ENCODE measurements at regions not wholly inside any gene's neighbourhood (a gene's known extent, or its start where the extent isn't known, plus 50 kb on each side); places are given as distances from the start of the nearest gene placed in this dataset.

DNA sequence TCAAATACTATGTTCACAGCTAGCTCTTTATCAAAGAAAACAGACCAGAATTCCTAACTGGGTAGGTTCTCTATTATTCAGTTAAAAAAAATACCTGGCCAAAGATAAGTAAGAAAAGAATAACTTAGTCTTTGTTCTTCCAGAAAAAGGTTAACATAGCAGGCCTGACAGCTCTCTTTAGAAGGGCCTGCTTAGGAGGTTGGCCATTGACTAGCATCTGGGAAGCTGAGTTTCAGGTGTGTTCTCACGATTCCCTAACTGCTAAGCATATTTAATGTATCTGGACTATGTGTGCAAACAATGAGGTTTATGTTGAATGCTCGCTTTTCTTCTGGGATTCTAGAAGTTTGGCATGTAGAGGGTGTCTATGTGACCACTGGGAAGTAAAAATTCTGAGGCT lies 618.9 kb downstream of the HACE1 start:
- Mint-ChIP-seq H3K36me3 (peaks cover 4% of the 10 kb centered on the region), H3K27me3 (no peaks in the 10 kb centered on the region), H3K9me3 (peaks cover 14% of the 10 kb centered on the region), H3K27ac (no peak overlapping the region), H3K4me1 (ENCODE audit: low read depth in 2 of 2) (no peaks in the 10 kb centered on the region), H3K4me3 (no peak overlapping the region)
- no peak for ATAC-seq
- no peak for DNase-seq (ENCODE audit: low spot score)

- ATAC-seq (no peak), DNase-seq (ENCODE audit: low spot score) (no peak)
- H3K4me3 Mint-ChIP-seq = no peak overlapping the region
- H3K36me3 Mint-ChIP-seq = peaks cover 4% of the 10 kb centered on the region
- no peaks in the 10 kb centered on the region for H3K27me3 Mint-ChIP-seq
- H3K9me3 Mint-ChIP-seq = peaks cover 14% of the 10 kb centered on the region
- no peaks in the 10 kb centered on the region for H3K4me1 Mint-ChIP-seq (ENCODE audit: low read depth in 2 of 2)
- no peak overlapping the region for H3K27ac Mint-ChIP-seq
Observed at GRCh38 chr6:104239971-104240370, 619.7 kb downstream of the HACE1 start.

DNA sequence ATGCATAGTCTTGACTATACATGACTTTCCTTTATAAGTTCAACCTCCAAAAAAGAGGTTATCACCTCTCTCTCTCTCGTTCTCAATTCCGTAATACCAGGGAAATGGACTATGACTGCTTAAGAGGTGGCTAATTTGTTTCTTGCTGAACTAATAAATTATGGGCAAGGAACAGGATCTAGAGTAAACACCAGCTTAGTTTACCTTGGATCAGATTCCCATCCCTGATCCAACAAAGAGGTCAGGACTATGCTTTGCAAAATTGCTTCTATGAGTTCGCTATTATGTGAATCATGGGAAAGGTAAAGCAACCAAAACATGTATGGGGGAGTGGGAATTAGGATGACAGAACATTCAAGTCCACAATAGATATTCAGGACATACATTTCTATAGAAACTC lies 630.7 kb downstream of the HACE1 start:
- ATAC-seq (no peak), DNase-seq (ENCODE audit: low spot score) (no peak)
- H3K27me3 Mint-ChIP-seq = no peaks in the 10 kb centered on the region
- H3K9me3 Mint-ChIP-seq = no peaks in the 10 kb centered on the region
- no peaks in the 10 kb centered on the region for H3K36me3 Mint-ChIP-seq
- no peak overlapping the region for H3K27ac Mint-ChIP-seq
- no peak overlapping the region for H3K4me3 Mint-ChIP-seq
- no peaks in the 10 kb centered on the region for H3K4me1 Mint-ChIP-seq (ENCODE audit: low read depth in 2 of 2)

- ATAC-seq (no peak), DNase-seq (ENCODE audit: low spot score) (no peak)
- Mint-ChIP-seq H3K4me3 (no peak overlapping the region), H3K36me3 (no peaks in the 10 kb centered on the region), H3K27me3 (no peaks in the 10 kb centered on the region), H3K9me3 (peaks cover 3% of the 10 kb centered on the region), H3K27ac (no peak overlapping the region), H3K4me1 (ENCODE audit: low read depth in 2 of 2) (no peaks in the 10 kb centered on the region)
Observed at GRCh38 chr6:104227508-104227907, 632.2 kb downstream of the HACE1 start.

DNA sequence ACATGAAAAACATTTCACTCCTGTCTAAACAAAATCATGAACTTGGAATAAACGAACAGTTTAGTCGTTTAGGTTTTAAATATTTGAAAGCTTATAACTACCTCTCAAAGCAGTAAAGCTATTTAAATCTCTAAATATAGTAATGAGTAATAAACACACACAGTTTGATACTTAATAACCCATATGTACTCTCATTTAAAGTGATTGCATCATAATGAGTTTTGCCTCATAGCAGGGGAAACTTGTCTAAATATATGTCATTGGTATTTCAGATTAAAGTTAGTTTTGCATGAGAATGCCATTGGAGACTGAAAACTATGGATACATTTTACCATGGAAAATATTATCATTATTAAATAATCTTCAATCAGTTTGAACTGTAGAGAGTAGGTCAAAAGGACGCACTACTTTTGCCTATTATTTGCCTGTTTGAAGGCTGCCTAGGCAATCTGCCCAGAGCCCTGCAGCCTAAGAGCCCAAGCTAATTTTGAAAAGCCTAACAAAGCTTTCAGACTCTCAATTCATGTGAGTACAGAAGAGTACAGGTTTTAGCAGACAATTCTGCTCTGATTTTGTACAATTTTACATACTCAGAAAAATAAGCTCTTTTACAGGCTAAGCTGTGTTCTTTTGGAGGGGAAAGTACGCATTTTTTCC lies 632.8 kb downstream of the HACE1 start:
- Mint-ChIP-seq H3K27me3 (no peaks in the 10 kb centered on the region), H3K9me3 (peaks cover 4% of the 10 kb centered on the region), H3K27ac (no peak overlapping the region), H3K4me1 (ENCODE audit: low read depth in 2 of 2) (no peaks in the 10 kb centered on the region), H3K36me3 (no peaks in the 10 kb centered on the region), H3K4me3 (no peak overlapping the region)
- DNase-seq (ENCODE audit: low spot score) (no peak), ATAC-seq (no peak)

- no peaks in the 10 kb centered on the region for H3K36me3 Mint-ChIP-seq
Observed at GRCh38 chr6:104218116-104218515, 641.6 kb downstream of the HACE1 start.

DNA sequence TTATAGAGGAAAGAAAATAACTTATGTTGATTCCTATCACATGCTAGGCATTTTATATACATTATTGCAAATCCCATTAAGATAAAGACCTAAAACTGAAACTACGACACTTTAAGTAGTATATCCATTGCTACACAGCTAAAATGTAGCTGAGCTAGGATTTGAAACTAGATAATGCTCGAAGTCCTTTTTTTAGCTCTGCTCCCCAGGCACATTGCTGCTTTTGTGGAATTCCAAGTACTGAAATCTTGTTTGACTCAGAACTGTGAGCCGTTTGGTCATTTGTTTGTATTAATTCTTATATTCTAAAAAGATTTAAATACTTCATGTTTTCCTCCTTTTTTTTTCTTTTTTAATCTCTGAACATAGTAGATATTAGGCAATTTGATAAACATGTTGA lies 644.8 kb downstream of the HACE1 start:
- H3K9me3 Mint-ChIP-seq = no peaks in the 10 kb centered on the region

More at GRCh38 chr6:104218116-104218515, 641.6 kb downstream of the HACE1 start:
- H3K27ac Mint-ChIP-seq = no peak overlapping the region
- H3K4me3 Mint-ChIP-seq = no peak overlapping the region
- no peak for ATAC-seq
- H3K27me3 Mint-ChIP-seq = no peaks in the 10 kb centered on the region
- no peaks in the 10 kb centered on the region for H3K4me1 Mint-ChIP-seq (ENCODE audit: low read depth in 2 of 2)
- no peak for DNase-seq (ENCODE audit: low spot score)
- peaks cover 7% of the 10 kb centered on the region for H3K9me3 Mint-ChIP-seq

DNA sequence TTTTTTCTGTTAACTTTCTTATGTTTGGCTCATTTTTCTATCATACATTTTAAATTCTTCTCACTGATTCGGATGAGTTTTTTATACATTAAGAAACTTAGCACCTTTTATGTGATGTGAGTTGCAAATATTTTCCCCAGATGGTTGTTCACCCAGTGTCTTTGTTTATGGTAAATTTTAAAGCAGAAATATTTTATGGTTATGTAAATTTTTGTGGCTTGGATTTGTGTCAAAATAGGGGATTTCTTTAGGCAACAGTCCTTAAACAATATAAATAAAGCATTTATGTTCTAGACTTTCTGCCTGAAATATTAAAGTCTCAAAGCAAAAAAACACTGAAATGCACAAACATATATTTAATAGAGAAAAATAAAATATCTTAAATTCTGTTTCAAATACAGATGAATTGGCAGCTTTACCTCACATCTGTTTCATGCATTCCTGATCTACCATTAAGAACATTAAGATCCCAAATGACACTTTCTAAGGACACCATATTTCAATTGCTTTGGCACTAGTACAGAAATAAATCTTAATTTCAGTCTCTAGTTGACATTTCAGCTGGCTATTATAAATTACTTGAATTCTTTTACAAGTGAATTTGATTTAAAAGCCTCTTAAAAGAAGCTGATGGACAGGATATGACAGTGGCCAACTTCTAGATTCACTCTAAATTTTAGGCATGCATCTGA lies 646.6 kb downstream of the HACE1 start:
- Mint-ChIP-seq H3K4me1 (ENCODE audit: low read depth in 2 of 2) (no peaks in the 10 kb centered on the region), H3K9me3 (no peaks in the 10 kb centered on the region), H3K36me3 (no peaks in the 10 kb centered on the region), H3K27me3 (no peaks in the 10 kb centered on the region), H3K27ac (no peak overlapping the region), H3K4me3 (no peak overlapping the region)
- ATAC-seq (no peak), DNase-seq (ENCODE audit: low spot score) (no peak)

More for the DNA sequence above, 644.8 kb downstream of the HACE1 start:
- no peaks in the 10 kb centered on the region for H3K36me3 Mint-ChIP-seq
- no peak overlapping the region for H3K27ac Mint-ChIP-seq
- no peaks in the 10 kb centered on the region for H3K27me3 Mint-ChIP-seq
- ATAC-seq = no peak
- H3K4me3 Mint-ChIP-seq = no peak overlapping the region
- H3K4me1 Mint-ChIP-seq (ENCODE audit: low read depth in 2 of 2) = no peaks in the 10 kb centered on the region
- no peak for DNase-seq (ENCODE audit: low spot score)

DNA sequence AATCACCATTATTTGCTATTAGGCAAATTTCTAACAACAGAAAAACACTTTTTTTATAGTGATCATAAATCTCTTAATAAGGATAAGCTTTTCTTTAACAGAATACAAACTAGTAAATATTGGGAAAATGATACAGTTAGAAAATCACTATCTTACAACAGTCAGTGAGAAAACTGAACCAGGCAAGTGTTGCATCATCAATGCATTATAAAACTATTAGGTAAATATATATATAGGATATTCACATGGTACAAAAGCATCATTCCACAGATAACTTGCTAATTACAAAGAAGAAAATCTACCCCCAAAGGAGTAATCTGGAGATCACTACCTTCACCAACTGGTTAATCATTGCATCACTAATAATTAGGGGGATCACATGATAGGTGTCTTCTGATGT lies 652.1 kb downstream of the HACE1 start:
- no peaks in the 10 kb centered on the region for H3K27me3 Mint-ChIP-seq
- no peak for DNase-seq (ENCODE audit: low spot score)
- H3K27ac Mint-ChIP-seq = no peak overlapping the region
- H3K9me3 Mint-ChIP-seq = no peaks in the 10 kb centered on the region
- no peaks in the 10 kb centered on the region for H3K36me3 Mint-ChIP-seq
- H3K4me3 Mint-ChIP-seq = no peak overlapping the region
- H3K4me1 Mint-ChIP-seq (ENCODE audit: low read depth in 2 of 2) = no peaks in the 10 kb centered on the region
- ATAC-seq = no peak

DNA sequence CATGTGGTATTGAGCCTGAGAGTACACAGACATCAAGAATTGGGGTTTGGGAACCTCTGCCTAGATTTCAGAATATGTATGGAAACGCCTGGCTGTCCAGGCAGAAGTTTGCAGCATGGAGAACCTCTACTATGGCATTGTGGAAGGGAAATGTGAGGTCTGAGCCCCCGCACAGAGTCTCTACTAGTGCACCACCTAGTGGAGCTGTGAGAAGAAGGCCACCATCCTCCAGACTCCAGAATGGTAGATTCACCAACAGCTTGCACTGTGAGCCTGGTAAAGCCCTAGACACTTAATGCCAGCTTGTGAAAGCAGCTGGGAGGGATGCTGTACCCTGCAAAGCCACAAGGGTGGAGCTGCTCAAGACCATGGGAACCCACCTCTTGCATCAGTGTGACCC lies 658.2 kb downstream of the HACE1 start:
- Mint-ChIP-seq H3K27ac (no peak overlapping the region), H3K27me3 (no peaks in the 10 kb centered on the region), H3K4me1 (ENCODE audit: low read depth in 2 of 2) (no peaks in the 10 kb centered on the region), H3K36me3 (no peaks in the 10 kb centered on the region), H3K9me3 (peaks cover 17% of the 10 kb centered on the region), H3K4me3 (no peak overlapping the region)
- ATAC-seq (no peak), DNase-seq (ENCODE audit: low spot score) (no peak)

GRCh38 chr6:104187616-104188015 lies 672.1 kb downstream of the HACE1 start:
- no peaks in the 10 kb centered on the region for H3K27me3 Mint-ChIP-seq
- H3K4me1 Mint-ChIP-seq (ENCODE audit: low read depth in 2 of 2) = no peaks in the 10 kb centered on the region
- DNase-seq (ENCODE audit: low spot score) (no peak), ATAC-seq (no peak)
- no peak overlapping the region for H3K27ac Mint-ChIP-seq
- H3K4me3 Mint-ChIP-seq = no peak overlapping the region
- H3K9me3 Mint-ChIP-seq = peaks cover 19% of the 10 kb centered on the region
- H3K36me3 Mint-ChIP-seq = no peaks in the 10 kb centered on the region

- no peak for ATAC-seq
- Mint-ChIP-seq H3K27ac (no peak overlapping the region), H3K4me1 (ENCODE audit: low read depth in 2 of 2) (no peaks in the 10 kb centered on the region), H3K36me3 (no peaks in the 10 kb centered on the region), H3K9me3 (peaks cover 14% of the 10 kb centered on the region), H3K4me3 (no peak overlapping the region), H3K27me3 (no peaks in the 10 kb centered on the region)
- no peak for DNase-seq (ENCODE audit: low spot score)
Observed at GRCh38 chr6:104186831-104187230, 672.9 kb downstream of the HACE1 start.

- Mint-ChIP-seq H3K4me1 (ENCODE audit: low read depth in 2 of 2) (no peaks in the 10 kb centered on the region), H3K9me3 (peaks cover 9% of the 10 kb centered on the region), H3K36me3 (no peaks in the 10 kb centered on the region), H3K4me3 (no peak overlapping the region), H3K27me3 (no peaks in the 10 kb centered on the region), H3K27ac (no peak overlapping the region)
- no peak for ATAC-seq
- DNase-seq (ENCODE audit: low spot score) = no peak
Observed at GRCh38 chr6:104183816-104184435, 675.8 kb downstream of the HACE1 start.

GRCh38 chr6:104182811-104183210 lies 676.9 kb downstream of the HACE1 start:
- Mint-ChIP-seq H3K36me3 (no peaks in the 10 kb centered on the region), H3K4me1 (ENCODE audit: low read depth in 2 of 2) (no peaks in the 10 kb centered on the region), H3K27ac (no peak overlapping the region), H3K9me3 (peaks cover 11% of the 10 kb centered on the region), H3K4me3 (no peak overlapping the region), H3K27me3 (no peaks in the 10 kb centered on the region)
- DNase-seq (ENCODE audit: low spot score) (no peak), ATAC-seq (no peak)

All from natural killer cell treated with Interleukin-12 subunit alpha and Interleukin-12 subunit beta and Interleukin-15 and Interleukin-18, amount 100 ng/mL, for 72 hours (primary cell).